Gastrocnemius medialis (tissue), 4 donors: ENCODE measurements at regions not wholly inside any gene's neighbourhood (a gene's known extent, or its start where the extent isn't known, plus 50 kb on each side); places are given as distances from the start of the nearest gene placed in this dataset.

Source experiments
- ATAC-seq, 2 donors: fragments of 150-250 bp; one replicate each; pipeline ENCODE4 v1.9.1; 2016
- DNase-seq, 2 donors: peaks; one replicate each; pipeline ENCODE4 v3.0.0-alpha.2; 2019
- H3K27ac ChIP-seq, 4 donors: fragments of 200-600 bp; sonication (generic); 1 replicate in 1 of 4; 2 replicates in 3 of 4; pipeline ENCODE4 v1.5.1; 2016 to 2018; ENCODE audit warnings: mild to moderate bottlenecking in 2 of 4, moderate library complexity in 1 of 4
- H3K27me3 ChIP-seq, 3 donors: fragments of 200-600 bp; sonication (generic) in 2 of 3; 1 replicate in 1 of 3; 2 replicates in 2 of 3; pipeline versions ENCODE4 v1.5.1 to v1.6.0; 2016 to 2019; ENCODE audit warnings: mild to moderate bottlenecking in 1 of 3, moderate library complexity in 1 of 3
- H3K36me3 ChIP-seq, 2 donors: fragments of 200-600 bp; sonication (generic) in 1 of 2; one replicate each; pipeline ENCODE4 v1.5.1; 2017 to 2018
- H3K4me1 ChIP-seq, 2 donors: fragments of 200-600 bp; sonication (generic) in 1 of 2; one replicate each; pipeline ENCODE4 v1.5.1; 2016 to 2017; ENCODE audit warnings: mild to moderate bottlenecking in 2 of 2
- H3K4me3 ChIP-seq, 4 donors: fragments of 200-600 bp; sonication (generic) in 3 of 4; 1 replicate in 1 of 4; 2 replicates in 3 of 4; pipeline ENCODE4 v1.5.1; 2016 to 2019; ENCODE audit warnings: mild to moderate bottlenecking in 2 of 4
- H3K9me3 ChIP-seq, 3 donors: fragments of 200-600 bp; sonication (generic) in 2 of 3; 1 replicate in 1 of 3; 2 replicates in 2 of 3; pipeline ENCODE4 v1.5.1; 2016 to 2019
- POLR2A ChIP-seq, 2 donors: fragments of 450-650 bp; IDR thresholded peaks; one replicate each; pipeline ENCODE4 v1.6.1; 2017; ENCODE audit warnings: antibody characterized with exemption in 2 of 2, mild to moderate bottlenecking in 2 of 2, moderate library complexity in 2 of 2
- in situ Hi-C, 4 donors: fragments of 200-750 bp; cut with MboI; loops; one replicate each; pipeline versions ENCODE4 v1.15.0 to v1.8.0; 2017; ENCODE audit warnings: low sequenced_read_pairs in 4 of 4
- intact Hi-C: fragments of 100-400 bp; cut with DNase I; formaldehyde crosslinking; loops from one replicate; pipeline ENCODE4 v1.15.1; 2023; ENCODE audit warnings: low total_unique reads
- TF ChIP-seq, protein P1 (sequence below), 5 experiments: fragments of 450-650 bp in 3 of 5; fragments of 200-600 bp in 2 of 5; sonication (generic) in 2 of 5; IDR thresholded peaks in 4 of 5; conservative IDR thresholded peaks in 1 of 5; 1 replicate in 4 of 5; 2 replicates in 1 of 5; pipeline ENCODE4 v1.5.1; 2016 to 2019; ENCODE audit warnings: antibody characterized with exemption in 5 of 5, mild to moderate bottlenecking in 3 of 5, moderate library complexity in 3 of 5

DNA sequence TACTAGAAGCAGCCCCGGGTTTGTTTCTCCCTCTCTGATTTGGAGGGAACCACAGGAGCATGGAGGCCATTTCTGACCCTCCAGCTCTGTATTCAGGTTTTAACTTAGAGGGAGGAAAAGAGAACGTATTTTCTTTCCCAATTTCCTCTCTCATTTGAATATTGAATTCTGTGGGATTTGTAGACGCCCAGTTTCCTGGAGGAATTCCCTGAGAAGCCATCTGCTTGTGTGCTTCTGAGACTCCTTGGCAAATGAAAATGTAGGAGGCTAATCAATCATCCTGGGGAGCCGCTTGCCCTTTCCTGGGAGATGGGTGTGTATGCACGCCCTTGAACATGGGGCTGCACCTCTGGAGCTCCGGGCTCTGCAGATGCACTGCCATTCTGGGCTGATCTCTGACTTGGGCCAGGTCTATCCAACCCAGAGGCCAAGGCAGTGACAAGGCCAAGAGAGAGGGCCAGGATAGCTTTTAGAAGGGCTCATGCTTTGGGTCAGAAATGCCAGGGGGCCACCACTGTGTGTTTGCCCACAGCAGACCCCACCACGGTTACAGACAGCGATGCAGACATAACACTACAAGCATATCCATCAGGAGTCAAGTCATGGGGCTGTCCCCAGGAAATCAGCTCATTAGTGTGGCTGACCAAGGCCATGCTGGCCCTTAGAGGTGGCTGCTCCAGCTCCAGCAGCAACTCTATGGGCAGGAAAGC, 174.5 kb downstream of the C5orf15 start:
- H3K27me3 ChIP-seq: no peaks in the 10 kb centered on the region

DNA sequence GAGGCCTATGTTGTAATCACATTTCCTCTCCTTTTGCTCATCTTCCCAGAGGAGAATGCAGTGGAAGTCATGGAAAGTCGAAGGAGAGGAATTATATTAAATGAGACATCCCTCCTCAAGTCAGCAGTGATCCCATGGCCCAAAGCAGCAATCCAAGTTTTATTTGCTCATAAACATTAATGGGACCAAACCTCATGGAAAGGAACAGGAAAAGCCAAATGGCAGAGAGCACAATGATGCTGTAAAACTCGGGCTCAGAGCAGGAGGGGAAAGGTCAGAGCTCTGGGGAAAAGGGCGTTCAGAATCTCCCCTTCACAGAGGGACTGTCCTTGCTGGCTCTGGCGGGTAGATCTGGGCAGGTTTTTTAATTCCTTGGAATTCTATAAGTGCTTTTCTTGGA, 175.8 kb downstream of the C5orf15 start:
- H3K27ac ChIP-seq: no peak overlapping the region
- no peak overlapping the region for H3K4me3 ChIP-seq
- in situ Hi-C loops: no loop called here
- intact Hi-C loops: no loop called here
- DNase-seq: no peak
- TF ChIP-seq POLR2A (IDR thresholded peaks at IDR 0.05): no peak
- TF ChIP-seq, protein P1, sequence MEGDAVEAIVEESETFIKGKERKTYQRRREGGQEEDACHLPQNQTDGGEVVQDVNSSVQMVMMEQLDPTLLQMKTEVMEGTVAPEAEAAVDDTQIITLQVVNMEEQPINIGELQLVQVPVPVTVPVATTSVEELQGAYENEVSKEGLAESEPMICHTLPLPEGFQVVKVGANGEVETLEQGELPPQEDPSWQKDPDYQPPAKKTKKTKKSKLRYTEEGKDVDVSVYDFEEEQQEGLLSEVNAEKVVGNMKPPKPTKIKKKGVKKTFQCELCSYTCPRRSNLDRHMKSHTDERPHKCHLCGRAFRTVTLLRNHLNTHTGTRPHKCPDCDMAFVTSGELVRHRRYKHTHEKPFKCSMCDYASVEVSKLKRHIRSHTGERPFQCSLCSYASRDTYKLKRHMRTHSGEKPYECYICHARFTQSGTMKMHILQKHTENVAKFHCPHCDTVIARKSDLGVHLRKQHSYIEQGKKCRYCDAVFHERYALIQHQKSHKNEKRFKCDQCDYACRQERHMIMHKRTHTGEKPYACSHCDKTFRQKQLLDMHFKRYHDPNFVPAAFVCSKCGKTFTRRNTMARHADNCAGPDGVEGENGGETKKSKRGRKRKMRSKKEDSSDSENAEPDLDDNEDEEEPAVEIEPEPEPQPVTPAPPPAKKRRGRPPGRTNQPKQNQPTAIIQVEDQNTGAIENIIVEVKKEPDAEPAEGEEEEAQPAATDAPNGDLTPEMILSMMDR (IDR thresholded peaks at IDR 0.05 in 4 of 5, conservative IDR thresholded peaks at IDR 0.05 in 1 of 5): no peak
- H3K9me3 ChIP-seq: no peaks in the 10 kb centered on the region
- H3K36me3 ChIP-seq: no peaks in the 10 kb centered on the region
- no peaks in the 10 kb centered on the region for H3K4me1 ChIP-seq
- H3K27me3 ChIP-seq: no peaks in the 10 kb centered on the region
- no peak for ATAC-seq

More for the DNA sequence above, 174.5 kb downstream of the C5orf15 start:
- TF ChIP-seq, protein P1 (IDR thresholded peaks at IDR 0.05 in 4 of 5, conservative IDR thresholded peaks at IDR 0.05 in 1 of 5): no peak
- TF ChIP-seq POLR2A (IDR thresholded peaks at IDR 0.05): no peak
- intact Hi-C loops (no loop called here), in situ Hi-C loops (no loop called here)
- Histone ChIP-seq H3K4me1 (no peaks in the 10 kb centered on the region), H3K36me3 (no peaks in the 10 kb centered on the region), H3K4me3 (no peak overlapping the region), H3K27ac (no peak overlapping the region), H3K9me3 (no peaks in the 10 kb centered on the region)
- DNase-seq: no peak
- no peak for ATAC-seq

DNA sequence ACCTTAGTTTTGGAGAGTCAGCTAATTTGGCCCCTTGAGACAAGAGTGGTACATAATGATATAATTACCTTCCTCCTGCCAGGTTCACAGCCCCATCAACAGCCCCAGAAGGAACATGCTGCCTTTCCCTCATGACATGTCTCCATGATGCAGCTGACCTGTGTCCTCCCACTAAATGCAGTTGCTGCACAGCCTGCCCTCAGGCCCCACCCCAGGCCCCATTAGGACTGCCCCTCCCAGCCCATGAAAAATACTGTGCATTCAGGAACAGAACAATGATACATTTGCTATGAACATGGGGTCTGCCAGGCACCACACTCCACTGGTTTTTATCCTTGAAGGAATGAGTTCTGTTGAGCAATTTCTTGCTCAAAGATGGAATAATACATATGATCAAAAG, 176.4 kb downstream of the C5orf15 start:
- no peak for ATAC-seq
- no peak for DNase-seq
- no peak overlapping the region for H3K27ac ChIP-seq
- H3K4me3 ChIP-seq: no peak overlapping the region
- intact Hi-C loops (no loop called here), in situ Hi-C loops (no loop called here)
- H3K27me3 ChIP-seq: no peaks in the 10 kb centered on the region
- H3K36me3 ChIP-seq: no peaks in the 10 kb centered on the region
- H3K9me3 ChIP-seq: no peaks in the 10 kb centered on the region
- TF ChIP-seq, protein P1 (IDR thresholded peaks at IDR 0.05 in 4 of 5, conservative IDR thresholded peaks at IDR 0.05 in 1 of 5): no peak
- no peak for TF ChIP-seq POLR2A (IDR thresholded peaks at IDR 0.05)
- no peaks in the 10 kb centered on the region for H3K4me1 ChIP-seq

DNA sequence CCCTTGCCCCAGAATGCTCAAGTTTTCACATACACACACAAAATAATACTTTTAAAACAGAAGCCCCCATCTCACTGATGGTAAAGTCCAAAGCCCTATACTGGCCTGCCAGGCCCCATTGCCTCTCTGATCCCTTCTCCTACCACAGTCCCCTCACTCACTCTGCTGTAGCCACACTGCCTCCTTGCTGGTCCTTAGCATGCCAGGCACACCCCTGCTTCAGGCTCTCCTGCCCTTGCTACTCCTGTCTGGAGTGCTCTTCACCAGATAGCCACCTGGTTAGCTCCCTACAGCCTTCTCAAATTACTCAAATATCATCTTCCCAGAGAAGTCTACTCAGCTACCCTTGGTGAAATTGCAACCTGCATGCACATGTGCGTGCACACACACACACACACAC, 177.5 kb downstream of the C5orf15 start:
- no peak overlapping the region for H3K4me3 ChIP-seq
- TF ChIP-seq POLR2A (IDR thresholded peaks at IDR 0.05): no peak
- TF ChIP-seq, protein P1 (IDR thresholded peaks at IDR 0.05 in 4 of 5, conservative IDR thresholded peaks at IDR 0.05 in 1 of 5): no peak
- H3K27me3 ChIP-seq: no peaks in the 10 kb centered on the region
- H3K36me3 ChIP-seq: no peaks in the 10 kb centered on the region
- intact Hi-C loops (no loop called here), in situ Hi-C loops (no loop called here)
- DNase-seq (no peak), ATAC-seq (no peak)
- H3K9me3 ChIP-seq: no peaks in the 10 kb centered on the region
- no peaks in the 10 kb centered on the region for H3K4me1 ChIP-seq
- H3K27ac ChIP-seq: no peak overlapping the region

DNA sequence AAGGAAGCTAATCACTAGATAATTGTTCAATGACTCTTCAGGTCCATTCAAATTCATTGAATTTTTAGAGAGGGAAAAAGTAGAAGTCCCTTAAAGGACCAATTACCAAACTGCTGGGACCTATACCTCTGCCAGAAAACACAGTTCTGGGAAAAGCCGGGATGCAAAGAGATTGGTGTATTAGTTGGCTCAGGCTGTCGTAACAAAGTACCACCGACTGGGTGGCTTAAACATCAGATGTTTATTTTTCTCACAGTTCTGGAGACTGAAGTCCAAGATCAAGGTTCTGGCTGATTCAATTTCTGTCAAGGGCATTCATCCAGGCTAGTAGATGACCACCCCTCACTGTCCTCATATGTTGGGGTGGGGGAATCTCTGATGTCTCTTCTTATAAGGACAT, 177.1 kb upstream of the FSTL4 start:
- intact Hi-C loops: no loop called here
- in situ Hi-C loops: no loop called here
- Histone ChIP-seq H3K27me3 (no peaks in the 10 kb centered on the region), H3K4me3 (no peak overlapping the region), H3K36me3 (no peaks in the 10 kb centered on the region), H3K27ac (no peak overlapping the region), H3K9me3 (no peaks in the 10 kb centered on the region), H3K4me1 (no peaks in the 10 kb centered on the region)
- TF ChIP-seq, protein P1 (IDR thresholded peaks at IDR 0.05 in 4 of 5, conservative IDR thresholded peaks at IDR 0.05 in 1 of 5): no peak
- no peak for TF ChIP-seq POLR2A (IDR thresholded peaks at IDR 0.05)
- ATAC-seq: no peak
- no peak for DNase-seq
